DMS53 treated with DMSO at 0.1 percent for 48 hours (cell line): ENCODE measurements at regions not wholly inside any gene's neighbourhood (a gene's known extent, or its start where the extent isn't known, plus 50 kb on each side); places are given as distances from the start of the nearest gene placed in this dataset.
A peak's percentile ranks its signal among the peaks of the same experiment; 100 is the strongest.

Experiments
- DNase-seq: peaks from one replicate; lab custom pipeline; 2025; ENCODE audit not compliant: unreplicated experiment; lab: John Stamatoyannopoulos, UW

DNA sequence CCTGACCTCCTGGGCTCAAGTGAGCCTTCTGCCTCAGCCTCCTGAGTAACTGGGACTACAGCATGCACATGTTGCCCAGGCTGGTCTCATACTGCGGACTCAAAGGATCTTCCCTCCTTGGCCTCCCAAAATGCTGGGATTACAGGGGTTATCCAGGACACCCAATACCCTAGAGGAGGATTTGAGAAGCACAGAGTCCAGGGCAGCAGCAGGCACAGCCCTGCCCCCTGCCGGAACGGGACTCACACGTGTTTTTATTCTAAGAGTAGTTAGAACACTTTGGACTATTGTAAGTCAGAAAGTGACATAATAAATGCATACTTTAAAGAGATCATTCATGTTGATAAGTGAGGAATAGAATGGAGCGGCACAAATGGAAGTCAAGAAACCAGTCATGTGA is 80.2 kb downstream of the C6orf118 start:
- no peak for DNase-seq

DNA sequence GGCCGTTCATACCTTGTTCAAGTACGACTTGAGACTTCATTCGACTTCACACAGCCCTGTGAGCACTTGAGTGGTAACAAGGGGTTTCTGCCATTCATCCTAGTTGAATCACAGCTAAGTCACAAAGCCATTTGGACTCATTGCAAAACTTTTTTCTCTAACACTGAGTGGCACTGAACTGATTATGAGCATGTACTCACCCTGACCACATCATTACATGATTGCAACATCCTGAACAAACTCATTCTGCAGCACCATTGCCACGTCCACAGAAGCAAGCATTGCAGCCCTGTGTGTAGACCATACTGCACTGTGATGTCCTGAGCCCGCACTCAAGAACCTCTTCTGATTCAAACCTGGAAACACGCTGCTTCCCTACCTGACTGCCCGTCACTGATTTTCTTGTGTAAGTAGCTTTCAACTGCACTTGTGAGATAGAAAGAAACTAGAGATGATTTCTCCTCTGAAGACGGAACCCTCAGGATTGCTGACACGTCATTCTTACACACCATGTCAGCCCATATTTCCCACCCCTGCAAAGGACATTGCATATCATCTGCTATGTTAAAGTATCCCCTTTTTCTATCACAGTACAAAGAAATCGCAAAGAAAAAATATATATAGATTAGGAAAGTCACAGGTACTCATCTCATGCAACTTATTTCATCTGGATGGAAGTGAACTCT is 81.6 kb downstream of the C6orf118 start:
- DNase-seq = no peak

DNA sequence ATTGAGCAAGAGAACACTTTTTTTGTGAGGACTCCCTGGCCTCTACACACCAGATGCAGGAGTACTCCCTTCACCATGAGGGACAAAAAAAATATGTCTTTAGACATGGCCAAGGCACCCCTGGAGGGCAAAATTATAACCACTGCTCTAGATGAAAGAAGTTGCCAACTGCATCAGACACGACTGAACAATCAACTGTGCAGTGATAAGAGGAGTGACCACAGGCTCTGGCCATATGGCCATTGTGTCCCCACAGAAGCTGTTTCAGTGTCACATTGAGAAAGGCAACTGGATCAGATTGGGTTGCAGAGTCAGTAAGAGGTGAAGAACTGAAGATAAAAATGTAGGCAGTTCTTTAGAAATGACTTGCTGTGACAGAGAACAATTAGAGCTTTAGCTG is 85.7 kb downstream of the C6orf118 start:
- DNase-seq = no peak

- DNase-seq = no peak
These were observed 86.3 kb downstream of the C6orf118 start for GRCh38 chr6:165223101-165223500.

- peak; percentile 21 for DNase-seq
These were observed 86.9 kb downstream of the C6orf118 start for GRCh38 chr6:165222315-165223025.

DNA sequence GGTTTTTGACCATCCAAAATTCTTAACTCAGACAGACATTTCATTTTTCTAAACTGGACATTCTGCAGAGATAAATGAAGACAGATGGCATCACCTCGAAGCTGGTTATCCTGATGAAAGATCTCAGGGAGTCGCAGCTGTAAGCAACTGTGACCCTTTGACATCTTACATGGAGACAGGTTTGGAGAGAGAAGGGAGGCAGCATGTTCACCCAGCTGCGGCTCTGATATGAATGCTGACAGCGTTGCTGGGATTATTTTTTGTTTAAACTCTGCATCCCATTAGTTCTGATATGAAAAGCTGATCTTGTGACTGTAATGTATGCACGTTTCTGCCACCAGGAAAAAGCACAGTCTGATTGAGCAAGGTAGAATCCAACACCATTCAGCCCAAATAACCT is 89.4 kb downstream of the C6orf118 start:
- no peak for DNase-seq

DNA sequence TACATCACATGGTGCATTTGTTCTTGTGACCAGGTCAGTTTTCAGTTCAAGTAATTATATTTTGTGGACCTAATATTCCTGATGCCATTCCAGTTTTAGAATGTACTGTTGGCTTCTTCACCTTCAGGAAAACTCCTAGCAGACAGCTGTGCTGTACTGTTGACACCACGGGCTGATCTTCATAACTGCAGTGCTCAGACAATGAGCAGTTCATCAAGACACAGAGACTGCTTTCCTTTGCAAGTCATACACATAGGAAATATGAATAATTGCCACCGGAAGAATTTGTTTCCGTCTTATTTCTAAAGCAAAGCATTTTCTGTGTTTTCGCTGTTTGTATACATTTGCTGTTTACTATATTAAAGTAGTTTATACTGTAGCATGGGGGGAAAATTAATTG is 89.8 kb downstream of the C6orf118 start:
- DNase-seq = no peak

DNA sequence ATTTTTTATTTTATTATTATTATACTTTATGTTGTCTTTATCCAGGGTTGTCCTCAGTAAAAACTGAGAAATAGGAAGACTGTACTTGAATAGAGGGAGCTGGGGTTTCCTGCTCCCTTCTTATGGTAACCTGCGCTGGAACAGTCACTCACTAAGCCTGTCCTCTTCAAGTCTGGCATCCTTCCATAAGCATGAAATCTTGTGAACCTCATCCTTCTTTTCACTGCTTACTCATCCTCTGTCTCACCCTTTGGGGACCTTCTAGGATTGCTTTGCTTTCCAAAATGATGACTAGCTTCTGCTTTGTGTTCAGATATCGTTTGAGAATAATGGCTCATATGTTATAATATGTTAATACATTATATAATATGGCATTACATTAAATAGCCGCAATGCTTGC is 90.6 kb downstream of the C6orf118 start:
- no peak for DNase-seq

- no peak for DNase-seq
These were observed 102.6 kb downstream of the C6orf118 start for GRCh38 chr6:165206798-165207197.

DNA sequence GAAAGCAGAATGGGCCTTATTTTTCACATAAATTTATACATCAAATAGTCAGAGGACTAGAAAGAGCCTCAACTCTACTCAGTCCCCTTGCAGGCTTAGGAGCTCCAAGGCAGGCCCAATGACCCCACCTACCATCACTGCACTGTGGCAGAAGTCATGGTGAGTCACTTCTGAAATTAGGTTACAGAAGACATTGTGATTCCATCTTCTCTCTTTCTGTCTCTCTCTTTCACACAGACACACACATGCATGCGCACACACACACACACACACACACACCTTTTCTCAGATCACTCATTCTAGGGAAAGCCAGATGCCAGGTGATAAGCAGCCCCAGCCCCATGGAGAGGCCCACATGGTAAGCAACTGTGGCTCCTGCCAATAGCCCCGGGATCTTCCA is 103.8 kb downstream of the C6orf118 start:
- DNase-seq = no peak

GRCh38 chr6:165204807-165205545 is 104.4 kb downstream of the C6orf118 start:
- DNase-seq = no peak

DNA sequence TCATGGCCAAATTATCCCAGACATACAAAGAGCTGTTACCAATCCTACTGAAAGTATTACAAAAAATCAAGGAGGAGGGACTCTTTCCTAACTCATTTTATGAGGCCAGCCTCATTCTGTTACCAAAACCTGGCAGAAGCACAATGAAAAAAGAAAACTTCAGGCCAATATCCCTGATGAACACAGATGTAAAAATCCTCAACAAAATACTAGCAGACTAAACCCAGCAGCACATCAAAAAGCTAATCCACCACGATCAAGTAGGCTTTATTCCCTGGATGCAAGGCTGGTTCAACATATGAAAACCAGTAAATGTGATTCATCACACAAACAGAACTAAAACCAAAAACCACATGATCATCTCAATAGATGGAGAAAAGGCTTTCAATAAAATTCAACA is 109.2 kb downstream of the C6orf118 start:
- DNase-seq = no peak

DNA sequence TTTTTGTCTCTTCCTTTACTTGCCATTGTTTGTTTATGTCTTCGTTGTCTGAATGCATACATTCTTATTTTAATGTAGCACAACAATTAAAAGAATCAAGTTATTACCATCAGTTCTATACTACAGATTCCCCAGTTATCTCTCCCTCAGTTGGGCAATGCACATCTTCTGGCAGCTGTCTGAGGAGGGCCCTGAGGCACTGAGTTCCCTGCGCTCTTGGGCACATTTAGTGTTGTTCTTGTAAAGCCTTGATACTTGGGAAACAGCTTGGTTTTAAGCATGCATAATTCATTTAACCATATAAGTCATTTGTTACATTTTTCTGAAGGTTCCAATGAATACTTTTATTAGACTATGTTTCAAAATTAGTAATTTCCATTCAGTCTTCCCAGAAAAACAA is 117.9 kb downstream of the C6orf118 start:
- DNase-seq = no peak

DNA sequence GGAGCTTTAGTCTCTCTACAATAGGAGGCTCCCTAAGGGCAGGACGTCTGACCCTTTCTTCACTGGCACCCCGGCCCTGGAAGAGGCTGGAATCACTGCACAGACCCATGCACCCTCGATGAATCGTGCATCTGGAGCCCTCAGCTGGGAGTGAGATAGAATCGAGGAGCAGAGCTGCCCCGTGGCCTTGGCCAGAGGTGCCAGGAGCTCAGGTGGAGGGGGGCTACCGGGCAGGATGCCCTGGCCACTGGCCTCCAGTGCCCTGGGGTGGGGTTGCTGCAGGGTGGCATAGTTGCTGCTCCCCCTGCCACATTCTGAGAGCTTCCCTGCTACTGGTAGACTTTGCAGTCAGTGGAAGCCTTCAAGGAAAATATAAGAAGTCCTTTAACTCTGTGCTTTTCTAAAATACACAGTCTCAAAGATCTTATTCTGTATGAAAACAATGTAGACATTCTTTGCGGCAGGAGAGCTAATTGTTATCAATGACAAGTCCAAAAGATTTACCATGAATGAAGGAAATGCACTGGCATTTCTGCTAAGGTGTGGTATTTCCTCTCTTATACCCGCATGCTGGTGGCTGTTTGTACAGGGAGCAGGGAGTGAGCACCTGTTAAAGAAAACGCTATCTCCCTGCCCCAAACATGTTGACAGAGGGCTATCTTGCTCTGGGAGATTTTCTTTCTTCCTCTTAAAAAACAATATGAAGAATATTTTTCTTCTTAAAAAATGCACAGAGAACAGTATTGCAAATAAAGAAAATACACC is 122.8 kb downstream of the C6orf118 start:
- no peak for DNase-seq

DNA sequence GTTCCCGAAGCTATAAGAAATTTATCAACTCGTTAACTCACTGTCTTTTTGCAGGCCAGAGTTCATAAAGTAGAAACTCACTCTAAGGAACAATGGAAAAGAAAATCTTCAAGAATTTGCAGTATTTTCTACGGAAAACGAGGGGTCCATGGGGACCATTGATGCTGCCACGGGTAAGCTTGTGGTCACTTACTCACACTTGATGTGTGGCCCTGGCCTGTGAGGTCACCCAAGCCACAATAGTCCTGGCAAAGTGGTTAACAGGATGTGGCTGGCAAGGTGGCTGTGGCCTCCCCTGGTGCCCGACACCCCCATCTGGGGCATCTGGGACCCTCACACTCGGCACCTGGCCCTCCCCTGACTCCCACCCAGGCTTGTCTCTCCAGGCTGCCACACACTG is 123.4 kb downstream of the C6orf118 start:
- no peak for DNase-seq

GRCh38 chr6:165184192-165184979 is 125.0 kb downstream of the C6orf118 start:
- DNase-seq = no peak

DNA sequence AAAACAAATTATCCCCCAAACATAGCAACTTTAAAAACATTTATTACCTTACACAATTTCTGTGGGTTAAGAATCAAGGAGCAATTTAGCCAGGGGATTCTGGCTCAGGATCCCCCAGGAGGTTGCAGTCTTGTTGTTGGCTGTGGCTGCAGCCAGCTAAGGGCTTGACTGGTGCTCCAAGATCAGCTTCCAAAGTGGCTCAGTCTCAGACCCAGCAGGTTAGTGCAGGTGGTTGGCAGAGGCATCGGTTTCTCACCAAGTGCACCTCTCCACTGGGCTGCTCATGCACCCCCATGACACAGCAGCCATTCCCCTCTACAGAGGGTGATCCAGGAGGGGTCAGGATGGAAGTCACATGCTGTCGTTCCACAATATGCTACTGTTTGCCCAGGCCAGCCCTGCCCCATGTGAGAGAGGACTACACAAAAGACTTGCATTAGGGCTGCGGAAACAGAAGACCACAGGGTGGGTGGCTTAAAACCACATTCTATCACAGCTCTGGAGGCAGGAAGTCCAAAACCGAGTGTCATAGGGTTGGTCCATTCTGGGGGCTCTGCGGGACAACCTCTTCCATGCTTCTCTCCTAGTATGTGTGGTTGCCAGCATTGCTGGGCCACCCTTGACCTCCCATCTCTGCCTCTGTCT is 125.8 kb downstream of the C6orf118 start:
- no peak for DNase-seq

GRCh38 chr6:165183071-165183470 is 126.3 kb downstream of the C6orf118 start:
- DNase-seq = no peak

DNA sequence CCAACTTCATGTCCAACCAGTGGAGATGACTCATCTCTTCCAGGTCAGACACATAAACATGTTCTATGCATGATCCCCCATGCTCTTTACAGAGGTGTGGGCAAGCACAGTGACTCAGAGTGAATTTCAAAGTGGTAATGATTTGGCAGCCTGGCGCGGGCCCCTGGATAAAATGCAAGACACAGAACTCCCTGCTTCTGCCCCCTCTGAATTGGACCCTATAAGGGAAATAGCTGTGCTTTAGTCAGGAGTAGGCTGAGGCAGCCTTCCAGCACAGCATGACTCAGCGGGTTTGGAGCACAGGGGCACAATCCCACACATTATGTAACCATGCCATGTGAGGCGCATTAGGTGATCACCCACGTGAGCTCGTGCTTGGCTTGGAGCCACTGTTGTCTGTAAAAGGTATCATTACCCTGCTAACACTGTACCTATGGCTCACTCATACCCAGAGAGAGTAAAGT is 127.4 kb downstream of the C6orf118 start:
- no peak for DNase-seq

GRCh38 chr6:165178056-165178455 is 131.3 kb downstream of the C6orf118 start:
- DNase-seq = no peak
